ENCODE measurements at regions not wholly inside any gene's neighbourhood (a gene's known extent, or its start where the extent isn't known, plus 50 kb on each side); places are given as distances from the start of the nearest gene placed in this dataset.

GRCh38 chr12:20040831-20041230, 327.5 kb upstream of the PDE3A start:
- H2AFZ ChIP-seq (ENCODE audit: insufficient read depth, low read depth, low read length, poor library complexity, severe bottlenecking) = no peak overlapping the region

GRCh38 chr12:20044351-20044750, 324.0 kb upstream of the PDE3A start:
- no peak overlapping the region for H3K9ac ChIP-seq (ENCODE audit: insufficient read depth, low read length, poor library complexity, severe bottlenecking)
- H3K9me3 ChIP-seq (replicated peaks in 1 of 2; ENCODE audit: control insufficient read depth in 1 of 2, insufficient read depth in 1 of 2, low read length in 2 of 2) = no peaks in the 10 kb centered on the region
- no peaks in the 10 kb centered on the region for H3K4me1 ChIP-seq (ENCODE audit: control insufficient read depth in 1 of 2, insufficient read depth in 2 of 2, low read length in 2 of 2)
- no peak for DNase-seq
- WGBS (ENCODE audit: insufficient coverage) = no CpG with 5 or more reads among the region's 1 CpG
- no peaks in the 10 kb centered on the region for H3K4me1 Mint-ChIP-seq
- no peak for TF ChIP-seq CTCF (IDR thresholded peaks at IDR 0.05)
- H3K27me3 ChIP-seq (ENCODE audit: control insufficient read depth in 2 of 2, insufficient read depth in 2 of 2, low read length in 2 of 2) = no peaks in the 10 kb centered on the region
- H3K36me3 Mint-ChIP-seq = no peaks in the 10 kb centered on the region
- intact Hi-C loops (cut with micrococcal nuclease) = no loop called here
- no peak overlapping the region for H3K27ac ChIP-seq (ENCODE audit: low read depth in 1 of 2, low read length in 2 of 2)
- H3K4me2 ChIP-seq (replicated peaks; ENCODE audit: extremely low read depth, low read length, poor library complexity, severe bottlenecking) = no peak overlapping the region
- no peak overlapping the region for H3K4me3 Mint-ChIP-seq
- H3K79me2 ChIP-seq (ENCODE audit: insufficient read depth, low read length) = no peaks in the 10 kb centered on the region
- H3K27me3 Mint-ChIP-seq (ENCODE audit: low read depth in 3 of 3) = peaks cover 0 to 2% (median 0%) of the 10 kb centered on the region in 3 donors
- no peaks in the 10 kb centered on the region for H3K36me3 ChIP-seq (replicated peaks in 1 of 2; ENCODE audit: control insufficient read depth in 1 of 2, insufficient read depth in 2 of 2, low read length in 2 of 2)
- H4K20me1 ChIP-seq (ENCODE audit: insufficient read depth, low read length) = no peaks in the 10 kb centered on the region
- H3K9me3 Mint-ChIP-seq = peaks cover 0 to 8% (median 3%) of the 10 kb centered on the region in 7 donors
- no peak overlapping the region for H3K27ac Mint-ChIP-seq
- no peak overlapping the region for H2AFZ ChIP-seq (ENCODE audit: insufficient read depth, low read depth, low read length, poor library complexity, severe bottlenecking)
- no peak overlapping the region for H3K4me3 ChIP-seq (replicated peaks in 1 of 3; ENCODE audit: low read depth in 2 of 3, low read length in 3 of 3)

More at GRCh38 chr12:20040831-20041230, 327.5 kb upstream of the PDE3A start:
- intact Hi-C loops (cut with micrococcal nuclease) = no loop called here
- Mint-ChIP-seq H3K36me3 (no peaks in the 10 kb centered on the region), H3K27me3 (ENCODE audit: low read depth in 3 of 3) (no peaks in the 10 kb centered on the region), H3K4me3 (no peak overlapping the region), H3K27ac (peak overlapping the region in 1 of 7 donors; percentile 25), H3K4me1 (no peaks in the 10 kb centered on the region), H3K9me3 (peaks cover 0 to 4% (median 1%) of the 10 kb centered on the region in 7 donors)
- Histone ChIP-seq H3K36me3 (replicated peaks in 1 of 2; ENCODE audit: control insufficient read depth in 1 of 2, insufficient read depth in 2 of 2, low read length in 2 of 2) (no peaks in the 10 kb centered on the region), H3K4me2 (replicated peaks; ENCODE audit: extremely low read depth, low read length, poor library complexity, severe bottlenecking) (no peak overlapping the region), H3K79me2 (ENCODE audit: insufficient read depth, low read length) (no peaks in the 10 kb centered on the region), H3K27ac (ENCODE audit: low read depth in 1 of 2, low read length in 2 of 2) (no peak overlapping the region), H4K20me1 (ENCODE audit: insufficient read depth, low read length) (no peaks in the 10 kb centered on the region), H3K4me1 (ENCODE audit: control insufficient read depth in 1 of 2, insufficient read depth in 2 of 2, low read length in 2 of 2) (no peaks in the 10 kb centered on the region), H3K27me3 (ENCODE audit: control insufficient read depth in 2 of 2, insufficient read depth in 2 of 2, low read length in 2 of 2) (no peaks in the 10 kb centered on the region), H3K9me3 (replicated peaks in 1 of 2; ENCODE audit: control insufficient read depth in 1 of 2, insufficient read depth in 1 of 2, low read length in 2 of 2) (no peaks in the 10 kb centered on the region), H3K9ac (ENCODE audit: insufficient read depth, low read length, poor library complexity, severe bottlenecking) (no peak overlapping the region), H3K4me3 (replicated peaks in 1 of 3; ENCODE audit: low read depth in 2 of 3, low read length in 3 of 3) (no peak overlapping the region)
- no peak for DNase-seq
- 50% methylated on average over 1 of the region's 3 CpGs for WGBS (ENCODE audit: insufficient coverage)
- no peak for TF ChIP-seq CTCF (IDR thresholded peaks at IDR 0.05)
